Vagina (tissue), 2 donors: ENCODE measurements at regions not wholly inside any gene's neighbourhood (a gene's known extent, or its start where the extent isn't known, plus 50 kb on each side); places are given as distances from the start of the nearest gene placed in this dataset.

Experiments
- DNase-seq, 2 donors: peaks; one replicate each; pipeline ENCODE4 v3.0.0-alpha.2; 2017; ENCODE audit errors: extremely low spot score in 2 of 2
- H3K27ac ChIP-seq: fragments of 200-600 bp; sonication (generic); one replicate; pipeline ENCODE4 v1.5.1; 2019
- H3K27me3 ChIP-seq: fragments of 200-600 bp; sonication (generic); one replicate; pipeline ENCODE4 v1.5.1; 2019
- H3K36me3 ChIP-seq, 2 donors: fragments of 200-600 bp; sonication (generic); one replicate each; pipeline ENCODE4 v1.5.1; 2017 to 2019
- H3K4me1 ChIP-seq: fragments of 200-600 bp; sonication (generic); one replicate; pipeline ENCODE4 v1.5.1; 2019
- H3K4me3 ChIP-seq, 2 donors: fragments of 200-600 bp; sonication (generic); 1 replicate in 1 of 2; 2 replicates in 1 of 2; pipeline ENCODE4 v1.5.1; 2016 to 2019
- H3K9me3 ChIP-seq: fragments of 200-600 bp; sonication (generic); one replicate; pipeline ENCODE4 v1.5.1; 2019
- POLR2A ChIP-seq, 2 donors: fragments of 450-650 bp; IDR thresholded peaks; one replicate each; pipeline ENCODE4 v1.6.1; 2017; ENCODE audit warnings: antibody characterized with exemption in 2 of 2, mild to moderate bottlenecking in 2 of 2, moderate library complexity in 2 of 2
- POLR2AphosphoS5 ChIP-seq, 2 donors: sonication (generic); formaldehyde crosslinking; IDR thresholded peaks; one replicate each; pipeline ENCODE4 v1.9.0; 2017; ENCODE audit warnings: antibody characterized with exemption in 2 of 2, mild to moderate bottlenecking in 2 of 2, low read depth in 1 of 2; ENCODE audit not compliant: insufficient read depth in 1 of 2
- intact Hi-C: fragments of 100-400 bp; cut with DNase I; formaldehyde crosslinking; loops from one replicate; pipeline ENCODE4 v1.15.1; 2023
- TF ChIP-seq, protein P1 (sequence below), 3 experiments: fragments of 450-650 bp in 2 of 3; fragments of 200-600 bp in 1 of 3; sonication (generic) in 1 of 3; IDR thresholded peaks; one replicate each; pipeline ENCODE4 v1.5.1; 2017 to 2019; ENCODE audit warnings: antibody characterized with exemption in 3 of 3, mild to moderate bottlenecking in 2 of 3, moderate library complexity in 2 of 3

GRCh38 chr9:118928722-118929121 is 440.5 kb downstream of the BRINP1 start:
- Histone ChIP-seq H3K9me3 (no peaks in the 10 kb centered on the region), H3K4me1 (no peaks in the 10 kb centered on the region), H3K27me3 (no peaks in the 10 kb centered on the region), H3K4me3 (no peak overlapping the region), H3K27ac (no peak overlapping the region), H3K36me3 (no peaks in the 10 kb centered on the region)
- intact Hi-C loops = no loop called here
- DNase-seq = no peak
- no peak for TF ChIP-seq POLR2AphosphoS5 (IDR thresholded peaks at IDR 0.05; ENCODE audit: insufficient read depth in 1 of 2, low read depth in 1 of 2)
- TF ChIP-seq POLR2A (IDR thresholded peaks at IDR 0.05) = no peak
- TF ChIP-seq, protein P1, sequence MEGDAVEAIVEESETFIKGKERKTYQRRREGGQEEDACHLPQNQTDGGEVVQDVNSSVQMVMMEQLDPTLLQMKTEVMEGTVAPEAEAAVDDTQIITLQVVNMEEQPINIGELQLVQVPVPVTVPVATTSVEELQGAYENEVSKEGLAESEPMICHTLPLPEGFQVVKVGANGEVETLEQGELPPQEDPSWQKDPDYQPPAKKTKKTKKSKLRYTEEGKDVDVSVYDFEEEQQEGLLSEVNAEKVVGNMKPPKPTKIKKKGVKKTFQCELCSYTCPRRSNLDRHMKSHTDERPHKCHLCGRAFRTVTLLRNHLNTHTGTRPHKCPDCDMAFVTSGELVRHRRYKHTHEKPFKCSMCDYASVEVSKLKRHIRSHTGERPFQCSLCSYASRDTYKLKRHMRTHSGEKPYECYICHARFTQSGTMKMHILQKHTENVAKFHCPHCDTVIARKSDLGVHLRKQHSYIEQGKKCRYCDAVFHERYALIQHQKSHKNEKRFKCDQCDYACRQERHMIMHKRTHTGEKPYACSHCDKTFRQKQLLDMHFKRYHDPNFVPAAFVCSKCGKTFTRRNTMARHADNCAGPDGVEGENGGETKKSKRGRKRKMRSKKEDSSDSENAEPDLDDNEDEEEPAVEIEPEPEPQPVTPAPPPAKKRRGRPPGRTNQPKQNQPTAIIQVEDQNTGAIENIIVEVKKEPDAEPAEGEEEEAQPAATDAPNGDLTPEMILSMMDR (IDR thresholded peaks at IDR 0.05) = no peak

- Histone ChIP-seq H3K4me1 (no peaks in the 10 kb centered on the region), H3K9me3 (no peaks in the 10 kb centered on the region), H3K36me3 (no peaks in the 10 kb centered on the region), H3K4me3 (no peak overlapping the region), H3K27me3 (no peaks in the 10 kb centered on the region), H3K27ac (no peak overlapping the region)
- intact Hi-C loops = no loop called here
- no peak for DNase-seq
- TF ChIP-seq POLR2AphosphoS5 (IDR thresholded peaks at IDR 0.05; ENCODE audit: insufficient read depth in 1 of 2, low read depth in 1 of 2) (no peak), POLR2A (IDR thresholded peaks at IDR 0.05) (no peak)
- TF ChIP-seq, protein P1 (IDR thresholded peaks at IDR 0.05) = no peak
Observed at GRCh38 chr9:118929287-118929686, 439.9 kb downstream of the BRINP1 start.

DNA sequence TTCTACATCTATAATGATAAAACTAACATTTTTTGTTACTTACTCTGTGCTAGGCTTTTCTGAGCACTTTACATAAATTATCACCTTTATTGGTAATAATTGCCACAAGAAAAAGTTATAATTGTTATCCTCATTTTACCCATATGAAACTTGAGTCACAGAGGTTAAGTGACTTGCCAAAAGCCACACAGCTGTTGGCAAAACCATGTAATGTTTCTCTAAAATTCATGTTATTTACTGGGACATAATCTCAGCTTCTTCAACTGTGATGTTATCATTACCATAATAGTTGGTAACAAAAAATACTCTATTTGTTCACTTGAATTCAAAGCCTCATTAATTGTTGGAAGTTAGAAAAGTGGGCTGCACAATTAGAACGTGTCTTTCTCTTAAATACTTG is 437.3 kb downstream of the BRINP1 start:
- DNase-seq = no peak
- no peak overlapping the region for H3K27ac ChIP-seq
- H3K9me3 ChIP-seq = no peaks in the 10 kb centered on the region
- H3K4me3 ChIP-seq = no peak overlapping the region
- H3K4me1 ChIP-seq = no peaks in the 10 kb centered on the region
- intact Hi-C loops = no loop called here
- TF ChIP-seq POLR2AphosphoS5 (IDR thresholded peaks at IDR 0.05; ENCODE audit: insufficient read depth in 1 of 2, low read depth in 1 of 2) (no peak), POLR2A (IDR thresholded peaks at IDR 0.05) (no peak)
- TF ChIP-seq, protein P1 (IDR thresholded peaks at IDR 0.05) = no peak
- no peaks in the 10 kb centered on the region for H3K36me3 ChIP-seq
- H3K27me3 ChIP-seq = no peaks in the 10 kb centered on the region

- DNase-seq = no peak
- Histone ChIP-seq H3K4me3 (no peak overlapping the region), H3K27ac (no peak overlapping the region), H3K36me3 (no peaks in the 10 kb centered on the region), H3K27me3 (no peaks in the 10 kb centered on the region), H3K9me3 (no peaks in the 10 kb centered on the region), H3K4me1 (no peaks in the 10 kb centered on the region)
- intact Hi-C loops = no loop called here
- no peak for TF ChIP-seq POLR2A (IDR thresholded peaks at IDR 0.05)
- TF ChIP-seq, protein P1 (IDR thresholded peaks at IDR 0.05) = no peak
- no peak for TF ChIP-seq POLR2AphosphoS5 (IDR thresholded peaks at IDR 0.05; ENCODE audit: insufficient read depth in 1 of 2, low read depth in 1 of 2)
Observed at GRCh38 chr9:118938581-118938980, 430.7 kb downstream of the BRINP1 start.

DNA sequence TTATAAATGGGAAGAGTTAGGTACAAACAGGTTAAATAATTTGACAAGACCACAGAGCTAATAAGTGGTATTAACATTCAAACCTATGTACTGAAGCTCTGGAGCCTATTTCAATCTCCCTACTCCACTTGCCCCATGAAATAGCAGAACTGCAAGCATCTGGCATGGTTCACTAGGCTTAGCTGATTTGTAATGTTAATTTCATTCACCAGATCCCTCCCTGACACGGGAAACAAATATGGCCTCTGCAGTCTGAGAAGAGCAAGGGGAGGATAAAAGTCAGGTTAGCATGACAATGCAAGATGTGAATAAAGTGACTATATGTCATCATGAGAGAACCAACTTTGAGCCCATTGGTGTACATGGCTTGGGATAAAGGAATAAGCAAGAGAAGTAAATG is 428.8 kb downstream of the BRINP1 start:
- TF ChIP-seq, protein P1 (IDR thresholded peaks at IDR 0.05) = no peak
- TF ChIP-seq POLR2AphosphoS5 (IDR thresholded peaks at IDR 0.05; ENCODE audit: insufficient read depth in 1 of 2, low read depth in 1 of 2) (no peak), POLR2A (IDR thresholded peaks at IDR 0.05) (no peak)
- H3K27ac ChIP-seq = no peak overlapping the region
- H3K4me1 ChIP-seq = no peaks in the 10 kb centered on the region
- DNase-seq = no peak
- no peaks in the 10 kb centered on the region for H3K27me3 ChIP-seq
- no peaks in the 10 kb centered on the region for H3K36me3 ChIP-seq
- H3K4me3 ChIP-seq = no peak overlapping the region
- intact Hi-C loops = no loop called here
- H3K9me3 ChIP-seq = no peaks in the 10 kb centered on the region
